HL-60 (cell line): ENCODE measurements at regions not wholly inside any gene's neighbourhood (a gene's known extent, or its start where the extent isn't known, plus 50 kb on each side); places are given as distances from the start of the nearest gene placed in this dataset.

Experiments
- DNase-seq, 2 experiments: peaks; one replicate each; pipeline ENCODE4 v3.0.0-alpha.2; 2010 to 2020; ENCODE audit warnings: low read depth in 1 of 2, low spot score in 1 of 2
- H3K27ac ChIP-seq: fragments of 250-450 bp; sonication (Bioruptor Pico); replicated peaks from 2 replicates; pipeline ENCODE4 v1.5.1; 2020; ENCODE audit warnings: mild to moderate bottlenecking, moderate library complexity
- H3K27me3 ChIP-seq: fragments of 250-450 bp; sonication (Bioruptor Pico); 2 replicates; pipeline ENCODE4 v1.5.1; 2021; ENCODE audit warnings: mild to moderate bottlenecking, moderate library complexity; ENCODE audit not compliant: insufficient read depth, poor library complexity, severe bottlenecking
- H3K4me3 ChIP-seq: replicated peaks from 2 replicates; pipeline ENCODE4 v1.5.1; 2011; ENCODE audit warnings: mild to moderate bottlenecking, control low read depth, low read length; ENCODE audit not compliant: insufficient read depth
- GABPA ChIP-seq: IDR thresholded peaks from 2 replicates; pipeline ENCODE4 v1.6.1; 2012; ENCODE audit warnings: low read depth
- POLR2AphosphoS5 ChIP-seq: IDR thresholded peaks from 2 replicates; pipeline ENCODE4 v1.6.1; 2012; ENCODE audit warnings: low read depth
- SPI1 ChIP-seq: IDR thresholded peaks from 2 replicates; pipeline ENCODE4 v1.6.1; 2012; ENCODE audit warnings: low read depth, mild to moderate bottlenecking, borderline replicate concordance
- TF ChIP-seq, protein P1 (sequence below): IDR thresholded peaks from one replicate; pipeline ENCODE4 v1.5.1; 2011; ENCODE audit warnings: low read length, control low read depth, inconsistent platforms; ENCODE audit not compliant: insufficient read depth
- TF ChIP-seq, protein P2 (sequence below): IDR thresholded peaks from 2 replicates; pipeline ENCODE4 v1.6.1; 2012; ENCODE audit warnings: low read depth; ENCODE audit not compliant: insufficient replicate concordance

DNA sequence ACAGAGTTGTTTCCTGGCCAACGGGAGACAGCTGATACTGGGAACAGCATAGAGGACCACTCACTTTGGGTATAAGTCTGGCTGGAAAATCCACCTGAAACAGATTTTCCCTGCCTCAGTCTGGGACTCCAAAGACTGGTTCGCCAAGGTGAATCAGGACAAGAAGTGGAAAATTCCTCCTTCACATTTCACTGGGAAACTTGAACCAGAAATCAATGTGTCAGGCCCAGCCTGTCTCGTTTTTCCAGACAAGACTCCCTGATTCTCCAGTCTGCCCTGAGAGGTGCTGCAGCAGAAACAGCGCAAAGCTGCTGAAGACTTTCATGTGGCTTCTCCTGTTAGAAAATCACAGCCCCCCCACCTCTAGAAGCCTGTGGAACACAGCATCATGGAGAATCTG is 269.8 kb downstream of the OPA1 start:
- TF ChIP-seq, protein P1, sequence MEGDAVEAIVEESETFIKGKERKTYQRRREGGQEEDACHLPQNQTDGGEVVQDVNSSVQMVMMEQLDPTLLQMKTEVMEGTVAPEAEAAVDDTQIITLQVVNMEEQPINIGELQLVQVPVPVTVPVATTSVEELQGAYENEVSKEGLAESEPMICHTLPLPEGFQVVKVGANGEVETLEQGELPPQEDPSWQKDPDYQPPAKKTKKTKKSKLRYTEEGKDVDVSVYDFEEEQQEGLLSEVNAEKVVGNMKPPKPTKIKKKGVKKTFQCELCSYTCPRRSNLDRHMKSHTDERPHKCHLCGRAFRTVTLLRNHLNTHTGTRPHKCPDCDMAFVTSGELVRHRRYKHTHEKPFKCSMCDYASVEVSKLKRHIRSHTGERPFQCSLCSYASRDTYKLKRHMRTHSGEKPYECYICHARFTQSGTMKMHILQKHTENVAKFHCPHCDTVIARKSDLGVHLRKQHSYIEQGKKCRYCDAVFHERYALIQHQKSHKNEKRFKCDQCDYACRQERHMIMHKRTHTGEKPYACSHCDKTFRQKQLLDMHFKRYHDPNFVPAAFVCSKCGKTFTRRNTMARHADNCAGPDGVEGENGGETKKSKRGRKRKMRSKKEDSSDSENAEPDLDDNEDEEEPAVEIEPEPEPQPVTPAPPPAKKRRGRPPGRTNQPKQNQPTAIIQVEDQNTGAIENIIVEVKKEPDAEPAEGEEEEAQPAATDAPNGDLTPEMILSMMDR = no peak
- TF ChIP-seq GABPA (no peak), SPI1 (no peak), POLR2AphosphoS5 (no peak)
- TF ChIP-seq, protein P2, sequence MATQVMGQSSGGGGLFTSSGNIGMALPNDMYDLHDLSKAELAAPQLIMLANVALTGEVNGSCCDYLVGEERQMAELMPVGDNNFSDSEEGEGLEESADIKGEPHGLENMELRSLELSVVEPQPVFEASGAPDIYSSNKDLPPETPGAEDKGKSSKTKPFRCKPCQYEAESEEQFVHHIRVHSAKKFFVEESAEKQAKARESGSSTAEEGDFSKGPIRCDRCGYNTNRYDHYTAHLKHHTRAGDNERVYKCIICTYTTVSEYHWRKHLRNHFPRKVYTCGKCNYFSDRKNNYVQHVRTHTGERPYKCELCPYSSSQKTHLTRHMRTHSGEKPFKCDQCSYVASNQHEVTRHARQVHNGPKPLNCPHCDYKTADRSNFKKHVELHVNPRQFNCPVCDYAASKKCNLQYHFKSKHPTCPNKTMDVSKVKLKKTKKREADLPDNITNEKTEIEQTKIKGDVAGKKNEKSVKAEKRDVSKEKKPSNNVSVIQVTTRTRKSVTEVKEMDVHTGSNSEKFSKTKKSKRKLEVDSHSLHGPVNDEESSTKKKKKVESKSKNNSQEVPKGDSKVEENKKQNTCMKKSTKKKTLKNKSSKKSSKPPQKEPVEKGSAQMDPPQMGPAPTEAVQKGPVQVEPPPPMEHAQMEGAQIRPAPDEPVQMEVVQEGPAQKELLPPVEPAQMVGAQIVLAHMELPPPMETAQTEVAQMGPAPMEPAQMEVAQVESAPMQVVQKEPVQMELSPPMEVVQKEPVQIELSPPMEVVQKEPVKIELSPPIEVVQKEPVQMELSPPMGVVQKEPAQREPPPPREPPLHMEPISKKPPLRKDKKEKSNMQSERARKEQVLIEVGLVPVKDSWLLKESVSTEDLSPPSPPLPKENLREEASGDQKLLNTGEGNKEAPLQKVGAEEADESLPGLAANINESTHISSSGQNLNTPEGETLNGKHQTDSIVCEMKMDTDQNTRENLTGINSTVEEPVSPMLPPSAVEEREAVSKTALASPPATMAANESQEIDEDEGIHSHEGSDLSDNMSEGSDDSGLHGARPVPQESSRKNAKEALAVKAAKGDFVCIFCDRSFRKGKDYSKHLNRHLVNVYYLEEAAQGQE = no peak
- H3K27ac ChIP-seq = no peak overlapping the region
- no peaks in the 10 kb centered on the region for H3K27me3 ChIP-seq
- H3K4me3 ChIP-seq = no peak overlapping the region
- DNase-seq = no peak

DNA sequence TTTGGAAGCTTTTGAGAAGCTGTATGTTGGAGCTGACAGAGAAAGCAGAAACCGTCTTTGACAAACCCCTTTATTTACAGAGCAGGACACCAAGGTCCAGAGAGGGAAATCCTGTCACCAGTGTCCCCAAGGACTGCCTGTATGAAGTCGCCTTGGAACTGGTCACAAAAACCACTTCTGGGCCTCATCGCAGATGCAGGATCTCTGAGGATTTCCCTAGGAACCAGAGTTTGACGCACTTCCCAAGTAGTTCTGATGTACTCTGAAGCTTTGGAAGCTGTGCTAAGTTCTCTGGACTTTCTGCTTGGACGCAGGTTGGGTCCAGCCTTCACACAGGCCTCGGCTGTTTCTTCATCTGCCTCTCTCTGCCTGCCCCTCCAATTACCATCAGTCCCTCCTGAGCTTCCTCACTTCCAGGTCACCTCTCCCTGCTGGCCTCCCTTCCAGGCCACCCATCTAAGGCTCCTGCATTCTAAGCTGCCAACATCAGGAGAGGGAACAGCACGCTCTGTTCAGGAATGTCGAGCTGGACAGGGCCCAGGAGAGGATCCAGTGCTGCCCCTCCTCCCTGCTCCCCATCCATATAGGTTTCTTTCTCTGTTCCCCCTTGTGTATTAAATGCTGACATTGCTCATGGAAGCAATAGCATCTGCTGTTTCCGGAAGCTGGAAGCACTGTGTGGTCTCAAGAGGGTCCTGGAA is 270.8 kb downstream of the OPA1 start:
- TF ChIP-seq, protein P2 = peak; percentile 61
- no peak for TF ChIP-seq GABPA

DNA sequence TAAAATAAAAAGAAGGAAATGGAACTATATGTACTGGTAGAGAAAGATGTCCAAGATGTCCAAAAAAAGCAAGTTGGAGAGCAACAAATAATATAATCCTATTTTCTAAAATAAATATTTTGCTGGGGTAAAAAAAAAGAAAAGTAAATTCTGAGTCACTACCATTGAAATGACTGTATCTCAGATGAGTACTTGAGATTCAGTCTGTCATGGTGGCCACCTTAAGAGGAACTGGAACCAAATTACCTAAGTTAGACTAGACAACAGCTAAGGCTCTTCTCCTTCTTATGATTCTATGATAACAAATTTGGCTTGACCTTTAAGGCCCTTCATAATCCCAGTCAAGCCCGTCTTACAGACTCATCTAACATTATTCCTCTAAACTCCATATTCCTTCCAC is 270.6 kb upstream of the HES1 start:
- Histone ChIP-seq H3K27me3 (no peaks in the 10 kb centered on the region), H3K27ac (no peak overlapping the region), H3K4me3 (no peak overlapping the region)
- TF ChIP-seq, protein P1 = no peak
- TF ChIP-seq, protein P2 = no peak
- TF ChIP-seq SPI1 = peak; percentile 36; the same call in 1 of the 2 replicates
- no peak for TF ChIP-seq POLR2AphosphoS5
- TF ChIP-seq GABPA = no peak
- DNase-seq = no peak

More for the DNA sequence above, 270.8 kb downstream of the OPA1 start:
- Histone ChIP-seq H3K27me3 (no peaks in the 10 kb centered on the region), H3K4me3 (no peak overlapping the region), H3K27ac (no peak overlapping the region)
- DNase-seq = no peak
